DND-41 (cell line): ENCODE measurements at regions not wholly inside any gene's neighbourhood (a gene's known extent, or its start where the extent isn't known, plus 50 kb on each side); places are given as distances from the start of the nearest gene placed in this dataset.

Experiments
- ATAC-seq: fragments of 200-7000 bp; cut with Tn5 transposase; 3 replicates; pipeline ENCODE4 v1.9.1; 2021; ENCODE audit warnings: low read depth; ENCODE audit not compliant: insufficient read depth
- DNase-seq: peaks from one replicate; pipeline ENCODE4 v3.0.0-alpha.2; 2020
- H2AFZ ChIP-seq: 2 replicates; pipeline ENCODE4 v1.6.0; 2012; ENCODE audit warnings: low read depth, low read length
- H3K27ac ChIP-seq: 2 replicates; pipeline ENCODE4 v1.5.1; 2012; ENCODE audit warnings: low read length, inconsistent platforms
- H3K27me3 ChIP-seq: fragments of 200-600 bp; sonication (generic); 2 replicates; pipeline ENCODE4 v1.6.0; 2012; ENCODE audit warnings: low read length, mild to moderate bottlenecking, inconsistent platforms; ENCODE audit not compliant: insufficient read depth, poor library complexity
- H3K36me3 ChIP-seq: 2 replicates; pipeline ENCODE4 v1.5.1; 2012; ENCODE audit warnings: low read length, inconsistent platforms; ENCODE audit not compliant: insufficient read depth
- H3K4me1 ChIP-seq: 2 replicates; pipeline ENCODE4 v1.5.1; 2012; ENCODE audit warnings: mild to moderate bottlenecking, low read length; ENCODE audit not compliant: insufficient read depth
- H3K4me2 ChIP-seq: 2 replicates; pipeline ENCODE4 v1.6.0; 2012; ENCODE audit warnings: mild to moderate bottlenecking, moderate library complexity, low read length, inconsistent platforms; ENCODE audit not compliant: insufficient read depth
- H3K4me3 ChIP-seq, 2 experiments: fragments of 200-600 bp in 1 of 2; shearing (Covaris generic) in 1 of 2; 2 replicates each; pipeline ENCODE4 v1.5.1; 2012 to 2016; ENCODE audit warnings: inconsistent platforms in 2 of 2, low read length in 2 of 2, mild to moderate bottlenecking in 2 of 2, low read depth in 1 of 2, moderate library complexity in 1 of 2
- H3K79me2 ChIP-seq: 2 replicates; pipeline ENCODE4 v1.6.0; 2012; ENCODE audit warnings: low read length, inconsistent platforms; ENCODE audit not compliant: insufficient read depth
- H3K9ac ChIP-seq: 2 replicates; pipeline ENCODE4 v1.6.0; 2012; ENCODE audit warnings: low read depth, mild to moderate bottlenecking, inconsistent platforms, low read length, moderate library complexity
- H3K9me3 ChIP-seq: 2 replicates; pipeline ENCODE4 v1.5.1; 2012; ENCODE audit warnings: low read length, moderate library complexity, mild to moderate bottlenecking, inconsistent platforms; ENCODE audit not compliant: insufficient read depth, severe bottlenecking
- H4K20me1 ChIP-seq: 2 replicates; pipeline ENCODE4 v1.6.0; 2012; ENCODE audit warnings: low read length; ENCODE audit not compliant: insufficient read depth
- EZH2 ChIP-seq: IDR thresholded peaks from 3 replicates; pipeline ENCODE4 v1.6.1; 2012; ENCODE audit warnings: borderline replicate concordance, low read depth, mild to moderate bottlenecking, moderate library complexity, low read length, inconsistent platforms; ENCODE audit not compliant: severe bottlenecking
- TF ChIP-seq, protein P1 (sequence below): IDR thresholded peaks from 2 replicates; pipeline ENCODE4 v1.5.1; 2012; ENCODE audit warnings: borderline replicate concordance, low read length, moderate library complexity, mild to moderate bottlenecking; ENCODE audit not compliant: poor library complexity, severe bottlenecking; ENCODE audit errors: extremely low read depth

GRCh38 chr6:121649951-121650350, 214.5 kb downstream of the GJA1 start:
- Histone ChIP-seq H3K9me3 (no peaks in the 10 kb centered on the region), H3K36me3 (no peaks in the 10 kb centered on the region), H3K27me3 (no peaks in the 10 kb centered on the region), H3K79me2 (no peaks in the 10 kb centered on the region), H3K9ac (no peak overlapping the region), H3K27ac (peak overlapping the region; percentile 66), H2AFZ (peak overlapping the region; percentile 2; the same call in 1 of the 2 replicates), H4K20me1 (no peaks in the 10 kb centered on the region), H3K4me2 (no peak overlapping the region), H3K4me3 (no peak overlapping the region), H3K4me1 (peaks cover 88% of the 10 kb centered on the region)
- no peak for ATAC-seq
- TF ChIP-seq, protein P1, sequence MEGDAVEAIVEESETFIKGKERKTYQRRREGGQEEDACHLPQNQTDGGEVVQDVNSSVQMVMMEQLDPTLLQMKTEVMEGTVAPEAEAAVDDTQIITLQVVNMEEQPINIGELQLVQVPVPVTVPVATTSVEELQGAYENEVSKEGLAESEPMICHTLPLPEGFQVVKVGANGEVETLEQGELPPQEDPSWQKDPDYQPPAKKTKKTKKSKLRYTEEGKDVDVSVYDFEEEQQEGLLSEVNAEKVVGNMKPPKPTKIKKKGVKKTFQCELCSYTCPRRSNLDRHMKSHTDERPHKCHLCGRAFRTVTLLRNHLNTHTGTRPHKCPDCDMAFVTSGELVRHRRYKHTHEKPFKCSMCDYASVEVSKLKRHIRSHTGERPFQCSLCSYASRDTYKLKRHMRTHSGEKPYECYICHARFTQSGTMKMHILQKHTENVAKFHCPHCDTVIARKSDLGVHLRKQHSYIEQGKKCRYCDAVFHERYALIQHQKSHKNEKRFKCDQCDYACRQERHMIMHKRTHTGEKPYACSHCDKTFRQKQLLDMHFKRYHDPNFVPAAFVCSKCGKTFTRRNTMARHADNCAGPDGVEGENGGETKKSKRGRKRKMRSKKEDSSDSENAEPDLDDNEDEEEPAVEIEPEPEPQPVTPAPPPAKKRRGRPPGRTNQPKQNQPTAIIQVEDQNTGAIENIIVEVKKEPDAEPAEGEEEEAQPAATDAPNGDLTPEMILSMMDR: peak; percentile 15
- TF ChIP-seq EZH2: no peak
- DNase-seq: no peak

- Histone ChIP-seq H3K27ac (peak overlapping the region; percentile 92), H3K9me3 (no peaks in the 10 kb centered on the region), H3K4me1 (peaks cover 74% of the 10 kb centered on the region), H3K36me3 (no peaks in the 10 kb centered on the region), H3K27me3 (no peaks in the 10 kb centered on the region), H3K4me3 (no peak overlapping the region), H3K79me2 (no peaks in the 10 kb centered on the region), H4K20me1 (no peaks in the 10 kb centered on the region), H3K4me2 (peak overlapping the region; percentile 52), H3K9ac (peak overlapping the region; percentile 40), H2AFZ (no peak overlapping the region)
- peak; percentile 99 for ATAC-seq
- DNase-seq: peak; percentile 81
- TF ChIP-seq, protein P1: no peak
- TF ChIP-seq EZH2: no peak
Observed at GRCh38 chr6:121651420-121651819, 216.0 kb downstream of the GJA1 start.

DNA sequence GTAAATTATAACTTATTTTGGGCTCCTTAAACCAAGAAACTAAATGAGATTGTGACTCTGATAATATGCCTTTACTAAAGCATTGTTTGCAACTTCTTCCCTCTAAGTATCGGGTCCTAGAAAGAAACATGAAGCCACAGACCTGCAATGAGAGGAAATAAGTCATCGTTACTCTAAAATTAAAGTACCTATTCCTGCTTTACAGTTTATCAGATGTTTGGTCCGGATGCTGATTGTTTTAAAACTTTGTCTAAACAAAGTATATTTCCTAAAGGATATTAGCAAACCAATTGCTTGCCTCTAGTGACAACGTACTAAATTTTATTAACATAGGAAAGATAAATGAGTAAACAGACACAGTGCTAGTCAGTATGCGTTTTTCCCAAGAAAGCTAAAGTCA, 216.8 kb downstream of the GJA1 start:
- H3K4me1 ChIP-seq: peaks cover 66% of the 10 kb centered on the region
- no peaks in the 10 kb centered on the region for H3K79me2 ChIP-seq
- H3K9ac ChIP-seq: peak overlapping the region; percentile 40
- TF ChIP-seq, protein P1: no peak
- TF ChIP-seq EZH2: no peak
- H3K9me3 ChIP-seq: no peaks in the 10 kb centered on the region
- H4K20me1 ChIP-seq: no peaks in the 10 kb centered on the region
- H3K4me3 ChIP-seq: peak overlapping the region in 1 of 2 experiments; percentile 30; a peak in 2 of 4 replicates
- DNase-seq (no peak), ATAC-seq (peak; percentile 33; the same call in 2 of the 3 replicates)
- H2AFZ ChIP-seq: peak overlapping the region; percentile 48; the same call in 1 of the 2 replicates
- H3K36me3 ChIP-seq: no peaks in the 10 kb centered on the region
- H3K27ac ChIP-seq: peak overlapping the region; percentile 92
- H3K27me3 ChIP-seq: no peaks in the 10 kb centered on the region
- peak overlapping the region; percentile 52 for H3K4me2 ChIP-seq
